GM12878 (cell line): ENCODE measurements at regions not wholly inside any gene's neighbourhood (a gene's known extent, or its start where the extent isn't known, plus 50 kb on each side); places are given as distances from the start of the nearest gene placed in this dataset.

Experiments used
- ATAC-seq: fragments of 200-7000 bp; cut with Tn5 transposase; 3 replicates; pipeline ENCODE4 v1.9.1; 2020; ENCODE audit warnings: mild to moderate bottlenecking, moderate library complexity
- BruUV-seq: library from RNA; stranded (reverse); fragments of 400-500 nt; replicated peaks from 2 replicates; lab custom pipeline; 2021; lab: Mats Ljungman, UMichigan
- CTCF ChIA-PET: fragments of 300-600 bp; sonication (Branson Sonifier 250); formaldehyde crosslinking; extraction: SDS; loops from one replicate; lab custom pipeline; 2021; ENCODE audit warnings: inconsistent platforms; lab: Yijun Ruan, JAX
- POLR2A ChIA-PET: fragments of 350-600 bp; formaldehyde crosslinking; extraction: SDS; loops from one replicate; lab custom pipeline; 2021; ENCODE audit warnings: inconsistent platforms; lab: Charles Lee
- RAD21 ChIA-PET: fragments of 300-600 bp; sonication (Branson Sonifier 250); formaldehyde crosslinking; loops from one replicate; lab custom pipeline; 2023; ENCODE audit warnings: antibody characterized with exemption; ENCODE audit not compliant: unreplicated experiment; lab: Charles Lee
- SMC1A ChIA-PET: fragments of 300-600 bp; sonication (Branson Sonifier 250); formaldehyde crosslinking; loops from one replicate; lab custom pipeline; 2023; ENCODE audit not compliant: unreplicated experiment, uncharacterized antibody; lab: Charles Lee
- DNase-seq: peaks from one replicate; pipeline ENCODE4 v3.0.0-alpha.2; 2011; ENCODE audit warnings: low read depth, low spot score
- FAIRE-seq: peaks from 3 replicates; lab custom pipeline; 2011; peaks lifted over from hg19 to GRCh38; lab: Jason Lieb, UNC
- H2AFZ ChIP-seq: 2 replicates; pipeline ENCODE4 v1.6.0; 2011; ENCODE audit warnings: low read depth, low read length, control low read depth; ENCODE audit not compliant: control insufficient read depth
- H3K27ac ChIP-seq: 2 replicates; pipeline ENCODE4 v1.5.1; 2011; ENCODE audit warnings: control low read depth; ENCODE audit not compliant: control insufficient read depth, insufficient read depth
- H3K27me3 ChIP-seq, 2 experiments: replicated peaks in 1 of 2; 2 replicates each; pipeline versions ENCODE4 v1.6.0 to v1.6.1; 2011; ENCODE audit warnings: low read length in 1 of 2; ENCODE audit not compliant: control insufficient read depth in 2 of 2, insufficient read depth in 2 of 2
- H3K36me3 ChIP-seq, 2 experiments: 2 replicates each; pipeline ENCODE4 v1.5.1; 2011; ENCODE audit warnings: low read length in 1 of 2; ENCODE audit not compliant: control insufficient read depth in 2 of 2, insufficient read depth in 2 of 2
- H3K4me1 ChIP-seq: 2 replicates; pipeline ENCODE4 v1.6.1; 2011; ENCODE audit warnings: mild to moderate bottlenecking, low read length, moderate library complexity, mixed read lengths; ENCODE audit not compliant: control insufficient read depth, insufficient read depth
- H3K4me2 ChIP-seq: 2 replicates; pipeline ENCODE4 v1.6.0; 2011; ENCODE audit warnings: control low read depth; ENCODE audit not compliant: control insufficient read depth, insufficient read depth
- H3K4me3 ChIP-seq: fragments of 200-600 bp; sonication (generic); 2 replicates; pipeline ENCODE4 v1.5.1; 2016
- H3K79me2 ChIP-seq: 2 replicates; pipeline ENCODE4 v1.6.0; 2011; ENCODE audit warnings: low read length; ENCODE audit not compliant: control insufficient read depth, insufficient read depth
- H3K9ac ChIP-seq: 2 replicates; pipeline ENCODE4 v1.8.0; 2011; ENCODE audit warnings: low read length, control low read depth, mixed read lengths; ENCODE audit not compliant: control insufficient read depth, insufficient read depth
- H3K9me3 ChIP-seq: replicated peaks from 3 replicates; pipeline ENCODE4 v1.5.1; 2011; ENCODE audit warnings: mild to moderate bottlenecking, low read length; ENCODE audit not compliant: control insufficient read depth, insufficient read depth
- H4K20me1 ChIP-seq: 2 replicates; pipeline ENCODE4 v1.6.0; 2011; ENCODE audit not compliant: control insufficient read depth, insufficient read depth
- ASH2L ChIP-seq: fragments of 300-600, 200-600 bp; sonication (generic); IDR thresholded peaks from 2 replicates; pipeline ENCODE4 v1.6.1; 2017; ENCODE audit warnings: low read depth, mild to moderate bottlenecking, borderline replicate concordance
- CBFB ChIP-seq: IDR thresholded peaks from 2 replicates; pipeline ENCODE4 v1.6.1; 2016; ENCODE audit warnings: antibody characterized with exemption, low read depth
- E4F1 ChIP-seq: fragments of 450-650 bp; IDR thresholded peaks from 2 replicates; pipeline ENCODE4 v1.6.1; 2018; ENCODE audit warnings: borderline replicate concordance, mild to moderate bottlenecking; ENCODE audit not compliant: partially characterized antibody
- EP300 ChIP-seq, 2 experiments: fragments of 150-350 bp in 1 of 2; IDR thresholded peaks; 2 replicates each; pipeline ENCODE4 v1.6.1; 2011 to 2012; ENCODE audit warnings: low read depth in 2 of 2, low read length in 2 of 2, borderline replicate concordance in 1 of 2, improper control_type of control experiment in 1 of 2, inconsistent platforms in 1 of 2; ENCODE audit not compliant: control insufficient read depth in 1 of 2
- NFYA ChIP-seq: IDR thresholded peaks from 2 replicates; pipeline ENCODE4 v1.6.1; 2011; ENCODE audit warnings: low read depth, mild to moderate bottlenecking, low read length, improper control_type of control experiment, borderline replicate concordance
- NKRF ChIP-seq: fragments of 450-650 bp; conservative IDR thresholded peaks from 2 replicates; pipeline ENCODE4 v1.6.1; 2017; ENCODE audit warnings: mild to moderate bottlenecking, moderate library complexity
- PAX5 ChIP-seq: IDR thresholded peaks from 2 replicates; pipeline ENCODE4 v1.6.1; 2011; ENCODE audit warnings: low read depth, low read length, borderline replicate concordance
- RBBP5 ChIP-seq: fragments of 200-600 bp; sonication (generic); conservative IDR thresholded peaks from 2 replicates; pipeline ENCODE4 v1.6.1; 2016
- TCF3 ChIP-seq: IDR thresholded peaks from 2 replicates; pipeline ENCODE4 v1.6.1; 2012; ENCODE audit warnings: low read depth, mild to moderate bottlenecking, low read length, borderline replicate concordance; ENCODE audit not compliant: insufficient read depth
- WRNIP1 ChIP-seq: IDR thresholded peaks from 2 replicates; pipeline ENCODE4 v1.6.1; 2011; ENCODE audit warnings: low read depth, low read length, improper control_type of control experiment, borderline replicate concordance
- YBX1 ChIP-seq: fragments of 450-650 bp; IDR thresholded peaks from 2 replicates; pipeline ENCODE4 v1.6.1; 2016; ENCODE audit warnings: antibody characterized with exemption
- ZBTB40 ChIP-seq: fragments of 450-650 bp; IDR thresholded peaks from 2 replicates; pipeline ENCODE4 v1.6.1; 2016; ENCODE audit warnings: mild to moderate bottlenecking, moderate library complexity, borderline replicate concordance
- ZNF274 ChIP-seq: IDR thresholded peaks from one replicate; pipeline ENCODE4 v1.8.0; 2011; ENCODE audit not compliant: insufficient read length, insufficient read depth
- ZSCAN29 ChIP-seq: fragments of 450-650 bp; IDR thresholded peaks from 2 replicates; pipeline ENCODE4 v1.6.1; 2017; ENCODE audit warnings: mild to moderate bottlenecking, moderate library complexity
- whole genome bisulfite sequencing: methylation state at CpG from one replicate; pipeline ENCODE4 v1.1.6; 2016; ENCODE audit warnings: low lambda C conversion rate; ENCODE audit not compliant: insufficient replicate concordance, insufficient coverage; ENCODE audit errors: missing lambda C conversion rate; 5-methylcytosine and 5-hydroxymethylcytosine counted together
- in situ Hi-C: fragments of 300-500 bp; cut with MboI; formaldehyde crosslinking; loops from 9 replicates; pipeline ENCODE4 v1.14.3; 2018; ENCODE audit warnings: mixed read lengths
- intact Hi-C: fragments of 100-400 bp; cut with micrococcal nuclease; formaldehyde crosslinking; loops from one replicate; pipeline ENCODE4 v1.14.2; 2022; ENCODE audit not compliant: unreplicated experiment

DNA sequence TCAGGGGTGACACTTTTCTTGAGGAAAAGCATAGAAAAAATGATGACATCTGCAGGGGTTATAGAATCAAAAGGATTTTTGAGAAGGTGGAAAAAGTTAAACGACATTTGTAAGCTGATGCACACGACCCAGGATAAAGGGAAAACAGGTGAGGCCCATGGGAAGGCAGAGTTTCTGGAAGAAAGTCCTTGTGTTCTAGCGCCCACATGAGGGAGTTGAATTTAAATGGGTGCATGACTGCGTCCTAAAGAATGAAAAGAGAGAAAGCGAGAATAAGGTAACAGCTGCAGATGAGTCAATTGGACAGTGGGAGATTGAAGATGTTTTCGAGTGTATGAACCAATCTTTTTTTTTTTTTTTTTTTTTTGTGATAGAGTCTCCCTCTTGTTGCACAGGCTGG, 158.1 kb downstream of the GALR1 start:
- ChIA-PET CTCF (no interaction called here), POLR2A (interaction anchor here (0.6 kb wide), 1 partner anchor 18 kb away, joined by 3 read pairs; no protein-coding TSS in a partner anchor), RAD21 (no interaction called here), SMC1A (no interaction called here)
- no peak overlapping the region for H3K9ac ChIP-seq
- no peaks in the 10 kb centered on the region for H3K36me3 ChIP-seq
- no TSS peak for BruUV-seq
- H3K4me1 ChIP-seq: no peaks in the 10 kb centered on the region
- no peaks in the 10 kb centered on the region for H4K20me1 ChIP-seq
- intact Hi-C loops: no loop called here
- in situ Hi-C loops: no loop called here
- FAIRE-seq (no peak), ATAC-seq (no peak), DNase-seq (no peak)
- no peak overlapping the region for H3K4me3 ChIP-seq
- WGBS: 22% methylated on average over 6 of the region's 6 CpGs
- no peaks in the 10 kb centered on the region for H3K9me3 ChIP-seq
- no peak overlapping the region for H2AFZ ChIP-seq
- no peaks in the 10 kb centered on the region for H3K27me3 ChIP-seq
- no peak overlapping the region for H3K4me2 ChIP-seq
- H3K79me2 ChIP-seq: no peaks in the 10 kb centered on the region
- no peak overlapping the region for H3K27ac ChIP-seq
- TF ChIP-seq NFYA (no peak), ZSCAN29 (no peak), ZBTB40 (no peak), RBBP5 (no peak), WRNIP1 (no peak), CBFB (no peak), NKRF (no peak), ASH2L (no peak), E4F1 (no peak), EP300 (IDR thresholded peaks at IDR 0.05; ENCODE audit: borderline replicate concordance in 1 of 2, control insufficient read depth in 1 of 2, low read depth in 2 of 2, low read length in 2 of 2) (no peak), TCF3 (no peak), PAX5 (no peak), ZNF274 (no peak), YBX1 (no peak)
